Calu3 (cell line): ENCODE measurements at regions not wholly inside any gene's neighbourhood (a gene's known extent, or its start where the extent isn't known, plus 50 kb on each side); places are given as distances from the start of the nearest gene placed in this dataset.
A peak's percentile ranks its signal among the peaks of the same experiment; 100 is the strongest.

Experiments
- BruUV-seq: library from RNA; stranded (reverse); fragments of 400-500 nt; replicated peaks from 2 replicates; lab custom pipeline; 2021; lab: Mats Ljungman, UMichigan
- CTCF ChIA-PET: fragments of 300-600 bp; sonication (Branson Sonifier 250); formaldehyde crosslinking; loops from one replicate; lab custom pipeline; 2022; ENCODE audit warnings: antibody characterized with exemption; lab: Charles Lee
- DNase-seq: peaks from one replicate; pipeline ENCODE4 v3.0.0; 2022
- H3K27ac Mint-ChIP-seq: one replicate; pipeline ENCODE4 v1.8.0; 2022; ENCODE audit warnings: mixed read lengths; ENCODE audit not compliant: unreplicated experiment
- H3K27me3 Mint-ChIP-seq: one replicate; pipeline ENCODE4 v1.8.0; 2022; ENCODE audit warnings: mixed read lengths; ENCODE audit not compliant: unreplicated experiment
- H3K36me3 Mint-ChIP-seq: one replicate; pipeline ENCODE4 v1.8.0; 2022; ENCODE audit warnings: mild to moderate bottlenecking, moderate library complexity, mixed read lengths; ENCODE audit not compliant: insufficient read depth, unreplicated experiment
- H3K4me1 Mint-ChIP-seq: one replicate; pipeline ENCODE4 v1.8.0; 2022; ENCODE audit warnings: mild to moderate bottlenecking, low read depth, mixed read lengths; ENCODE audit not compliant: unreplicated experiment
- H3K4me3 Mint-ChIP-seq: one replicate; pipeline ENCODE4 v1.8.0; 2022; ENCODE audit warnings: mild to moderate bottlenecking, low read depth, moderate library complexity, mixed read lengths; ENCODE audit not compliant: unreplicated experiment
- H3K9me3 Mint-ChIP-seq: one replicate; pipeline ENCODE4 v1.8.0; 2022; ENCODE audit warnings: low read depth, mixed read lengths; ENCODE audit not compliant: unreplicated experiment
- CTCF ChIP-seq: fragments of 200-600 bp; IDR thresholded peaks from one replicate; pipeline ENCODE4 v1.8.0; 2022; ENCODE audit warnings: antibody characterized with exemption; ENCODE audit not compliant: unreplicated experiment
- intact Hi-C: fragments of 100-400 bp; cut with micrococcal nuclease; formaldehyde crosslinking; loops from one replicate; pipeline ENCODE4 v1.10.0; 2022; ENCODE audit not compliant: unreplicated experiment

- intact Hi-C loops, result no loop called here
- H3K27ac Mint-ChIP-seq, result no peak overlapping the region
- H3K27me3 Mint-ChIP-seq, result peaks cover 44% of the 10 kb centered on the region
- BruUV-seq, result no TSS peak
- no peak overlapping the region for H3K4me3 Mint-ChIP-seq
- no peak for DNase-seq
- no peaks in the 10 kb centered on the region for H3K36me3 Mint-ChIP-seq
- CTCF ChIA-PET, result no interaction called here
- no peaks in the 10 kb centered on the region for H3K4me1 Mint-ChIP-seq
- TF ChIP-seq CTCF, result no peak
- no peaks in the 10 kb centered on the region for H3K9me3 Mint-ChIP-seq
These were observed 131.8 kb upstream of the GHITM start for GRCh38 chr10:84007482-84007881.

DNA sequence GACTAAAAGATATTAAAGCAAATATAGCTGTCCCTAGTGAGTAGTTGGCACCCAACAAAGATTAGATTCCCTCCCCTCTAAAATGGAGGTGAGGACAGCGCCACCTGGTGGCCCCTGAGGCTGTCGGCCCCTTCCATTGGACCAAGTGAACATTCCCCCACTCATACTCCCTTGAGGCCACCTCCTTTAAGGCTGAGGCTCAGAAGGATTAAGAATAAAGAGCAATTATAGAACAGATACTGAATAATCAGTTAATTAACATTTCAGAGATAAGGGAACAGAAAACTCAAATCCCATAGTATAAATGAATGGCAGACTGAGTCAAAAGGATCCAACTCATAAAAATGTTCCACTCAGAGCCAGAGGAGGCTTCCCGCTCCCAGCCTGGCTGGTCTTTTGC is 130.4 kb upstream of the GHITM start:
- no peaks in the 10 kb centered on the region for H3K9me3 Mint-ChIP-seq
- peak; percentile 45 for TF ChIP-seq CTCF
- CTCF ChIA-PET, result no interaction called here
- no peaks in the 10 kb centered on the region for H3K36me3 Mint-ChIP-seq
- H3K27ac Mint-ChIP-seq, result no peak overlapping the region
- DNase-seq, result peak; percentile 33
- H3K4me3 Mint-ChIP-seq, result no peak overlapping the region
- no peaks in the 10 kb centered on the region for H3K4me1 Mint-ChIP-seq
- H3K27me3 Mint-ChIP-seq, result peaks cover 44% of the 10 kb centered on the region
- BruUV-seq, result no TSS peak
- intact Hi-C loops, result no loop called here

DNA sequence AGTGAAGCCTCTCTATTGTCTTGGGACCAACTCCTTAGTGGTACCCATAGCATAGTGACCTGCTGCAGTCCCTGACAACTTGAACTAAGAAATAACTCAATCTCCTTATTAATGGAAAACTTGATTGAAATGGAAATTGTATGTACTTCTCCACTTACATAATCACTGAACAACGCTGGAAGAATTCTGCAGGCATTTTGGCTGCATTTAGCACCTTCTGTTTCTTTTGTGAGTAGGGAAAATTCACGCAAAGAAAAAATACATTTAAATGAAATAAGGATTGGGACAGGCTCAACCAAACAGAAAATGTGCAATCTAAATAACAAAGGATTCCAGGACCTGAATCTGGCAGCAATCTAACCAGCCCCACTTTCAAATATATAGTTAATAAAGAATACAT is 126.9 kb upstream of the GHITM start:
- BruUV-seq, result no TSS peak
- no peak for DNase-seq
- CTCF ChIA-PET, result no interaction called here
- H3K27me3 Mint-ChIP-seq, result peaks cover 39% of the 10 kb centered on the region
- H3K4me3 Mint-ChIP-seq, result no peak overlapping the region
- H3K36me3 Mint-ChIP-seq, result no peaks in the 10 kb centered on the region
- no peaks in the 10 kb centered on the region for H3K9me3 Mint-ChIP-seq
- TF ChIP-seq CTCF, result no peak
- H3K4me1 Mint-ChIP-seq, result no peaks in the 10 kb centered on the region
- H3K27ac Mint-ChIP-seq, result no peak overlapping the region
- intact Hi-C loops, result no loop called here

- Mint-ChIP-seq H3K27me3 (peaks cover 44% of the 10 kb centered on the region), H3K9me3 (peaks cover 1% of the 10 kb centered on the region), H3K36me3 (no peaks in the 10 kb centered on the region), H3K27ac (no peak overlapping the region), H3K4me3 (no peak overlapping the region), H3K4me1 (no peaks in the 10 kb centered on the region)
- CTCF ChIA-PET, result no interaction called here
- BruUV-seq, result no TSS peak
- no peak for DNase-seq
- TF ChIP-seq CTCF, result no peak
- intact Hi-C loops, result no loop called here
These were observed 126.4 kb upstream of the GHITM start for GRCh38 chr10:84012831-84013458.
